RKO (cell line): ENCODE measurements at regions not wholly inside any gene's neighbourhood (a gene's known extent, or its start where the extent isn't known, plus 50 kb on each side); places are given as distances from the start of the nearest gene placed in this dataset.
A peak's percentile ranks its signal among the peaks of the same experiment; 100 is the strongest.

Experiments
- DNase-seq: peaks from one replicate; pipeline ENCODE4 v3.0.0-alpha.2; 2016; ENCODE audit warnings: low spot score

GRCh38 chr6:140108167-140108566 is 733.7 kb upstream of the CITED2 start:
- DNase-seq = no peak

- DNase-seq = no peak
Observed at GRCh38 chr6:140107216-140107615, 732.8 kb upstream of the CITED2 start.

- DNase-seq = peak; percentile 31
Observed at GRCh38 chr6:140105857-140106256, 731.4 kb upstream of the CITED2 start.

GRCh38 chr6:140105241-140105640 is 730.8 kb upstream of the CITED2 start:
- no peak for DNase-seq

- no peak for DNase-seq
Observed at GRCh38 chr6:140101818-140102217, 727.4 kb upstream of the CITED2 start.

- no peak for DNase-seq
Observed at GRCh38 chr6:140101367-140101766, 726.9 kb upstream of the CITED2 start.

- DNase-seq = no peak
Observed at GRCh38 chr6:140095532-140095931, 721.1 kb upstream of the CITED2 start.

- no peak for DNase-seq
Observed at GRCh38 chr6:140091895-140092294, 717.4 kb upstream of the CITED2 start.

GRCh38 chr6:140090871-140091270 is 716.4 kb upstream of the CITED2 start:
- DNase-seq = no peak

GRCh38 chr6:140083375-140083774 is 708.9 kb upstream of the CITED2 start:
- DNase-seq = no peak

GRCh38 chr6:140082867-140083297 is 708.4 kb upstream of the CITED2 start:
- DNase-seq = peak; percentile 20

GRCh38 chr6:140079328-140079727 is 704.9 kb upstream of the CITED2 start:
- DNase-seq = no peak

GRCh38 chr6:140078561-140079125 is 704.2 kb upstream of the CITED2 start:
- DNase-seq = no peak

- DNase-seq = no peak
Observed at GRCh38 chr6:140077827-140078560, 703.5 kb upstream of the CITED2 start.

GRCh38 chr6:140076105-140076504 is 701.7 kb upstream of the CITED2 start:
- no peak for DNase-seq

GRCh38 chr6:140073456-140073855 is 699.0 kb upstream of the CITED2 start:
- no peak for DNase-seq

GRCh38 chr6:140071601-140072062 is 697.2 kb upstream of the CITED2 start:
- DNase-seq = no peak

- DNase-seq = no peak
Observed at GRCh38 chr6:140070846-140071473, 696.5 kb upstream of the CITED2 start.

GRCh38 chr6:140069576-140069975 is 695.1 kb upstream of the CITED2 start:
- DNase-seq = no peak

- no peak for DNase-seq
Observed at GRCh38 chr6:140068801-140069200, 694.4 kb upstream of the CITED2 start.

- no peak for DNase-seq
Observed at GRCh38 chr6:140064366-140064765, 689.9 kb upstream of the CITED2 start.

- no peak for DNase-seq
Observed at GRCh38 chr6:140063021-140063399, 688.6 kb upstream of the CITED2 start.
